Astrocyte of the cerebellum (primary cell): ENCODE measurements at regions not wholly inside any gene's neighbourhood (a gene's known extent, or its start where the extent isn't known, plus 50 kb on each side); places are given as distances from the start of the nearest gene placed in this dataset.

ENCODE experiments used
- DNase-seq: peaks from one replicate; pipeline ENCODE4 v3.0.0-alpha.2; 2011; ENCODE audit warnings: low read depth
- H3K4me3 ChIP-seq: 2 replicates; pipeline ENCODE4 v1.5.1; 2011; ENCODE audit warnings: mild to moderate bottlenecking, low read depth, low read length, moderate library complexity
- CTCF ChIP-seq: IDR thresholded peaks from 2 replicates; pipeline ENCODE4 v1.5.1; 2012; ENCODE audit warnings: low read length, low read depth, moderate library complexity, mild to moderate bottlenecking; ENCODE audit errors: missing control alignments
- in situ Hi-C: cut with HindIII; loops from 2 replicates; pipeline ENCODE4 v1.10.0; 2017; ENCODE audit warnings: low sequenced_read_pairs

DNA sequence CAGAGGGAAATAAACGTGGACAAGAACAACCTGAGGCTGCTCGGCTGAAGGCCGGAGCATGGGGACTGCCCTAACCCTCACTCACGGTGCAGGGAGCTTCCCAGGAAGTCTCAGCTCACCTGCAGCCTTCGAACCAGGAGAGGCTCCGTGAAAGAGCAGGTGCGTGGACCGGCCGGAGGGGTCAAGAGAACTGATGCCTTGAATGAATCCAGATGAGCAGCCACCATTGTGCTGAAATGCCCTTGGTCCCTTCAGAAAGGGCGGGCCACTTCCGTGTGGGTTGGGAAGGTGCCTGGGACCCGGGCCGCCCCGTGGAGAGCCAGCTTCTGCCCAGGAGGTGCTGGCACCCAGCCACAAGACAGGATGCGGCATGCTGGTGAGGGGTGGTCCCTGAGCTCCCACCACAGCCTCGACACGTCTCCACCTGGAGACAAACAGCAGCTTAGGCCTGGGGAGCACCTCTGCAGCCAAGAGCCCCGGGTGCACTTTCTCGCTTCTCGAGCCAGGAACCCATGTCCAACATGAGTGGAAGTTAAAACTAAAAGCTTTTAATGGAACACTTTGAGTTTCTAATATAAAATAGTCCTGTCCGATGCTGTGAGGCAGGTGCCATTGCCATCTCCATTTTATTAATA lies 83.5 kb downstream of the TTLL2 start:
- no peak overlapping the region for H3K4me3 ChIP-seq
- in situ Hi-C loops: no loop called here

GRCh38 chr6:167409079-167409478 lies 84.2 kb downstream of the TTLL2 start:
- no peak for DNase-seq
- H3K4me3 ChIP-seq: no peak overlapping the region
- TF ChIP-seq CTCF: no peak
- in situ Hi-C loops: no loop called here

More for the DNA sequence above, 83.5 kb downstream of the TTLL2 start:
- DNase-seq: no peak
- TF ChIP-seq CTCF: no peak

DNA sequence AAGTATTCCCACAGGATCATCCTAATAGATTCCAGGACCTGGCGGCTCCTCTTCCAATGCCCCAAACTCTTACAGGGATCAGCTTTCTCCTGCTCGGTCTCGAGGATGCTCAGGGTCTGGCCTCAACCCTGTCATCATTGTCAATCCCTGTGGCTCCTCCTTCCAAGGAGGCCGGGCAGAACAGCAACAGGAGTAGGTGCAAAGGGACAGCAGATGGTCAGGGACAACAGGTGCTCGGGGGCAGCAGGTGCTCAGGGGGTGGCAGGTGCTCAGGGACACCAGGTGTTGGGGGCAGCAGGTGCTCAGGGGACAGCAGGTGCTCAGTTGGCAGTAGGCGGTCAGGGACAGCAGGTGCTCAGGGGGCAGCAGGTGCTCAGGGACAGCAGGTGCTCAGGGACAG lies 84.8 kb downstream of the TTLL2 start:
- H3K4me3 ChIP-seq: no peak overlapping the region
- in situ Hi-C loops: no loop called here
- DNase-seq: no peak
- no peak for TF ChIP-seq CTCF

DNA sequence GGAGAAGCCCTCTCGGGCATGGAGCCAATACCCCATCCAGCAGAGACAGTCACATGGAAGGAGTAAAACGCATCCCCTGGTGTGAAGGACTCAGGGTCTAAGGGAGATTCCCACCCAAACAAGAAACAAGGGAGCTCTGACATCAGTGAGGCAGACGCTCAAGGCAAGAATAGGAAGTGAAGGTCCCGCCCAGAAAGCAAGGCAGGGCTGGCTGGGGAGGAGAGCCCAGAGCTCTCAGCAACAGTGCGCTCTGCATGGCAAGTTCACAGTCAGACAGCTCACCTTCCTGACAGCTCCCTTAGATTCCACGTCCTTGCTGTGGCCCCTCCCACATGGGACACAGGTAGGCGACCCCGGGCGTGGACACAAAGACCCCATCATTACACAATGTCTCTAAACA lies 85.6 kb downstream of the TTLL2 start:
- in situ Hi-C loops: no loop called here
- no peak for TF ChIP-seq CTCF

GRCh38 chr6:167412506-167412905 lies 87.6 kb downstream of the TTLL2 start:
- TF ChIP-seq CTCF: no peak
- in situ Hi-C loops: no loop called here
- no peak overlapping the region for H3K4me3 ChIP-seq
- DNase-seq: no peak

More for the DNA sequence above, 85.6 kb downstream of the TTLL2 start:
- H3K4me3 ChIP-seq: no peak overlapping the region
- DNase-seq: no peak

GRCh38 chr6:167415441-167415961 lies 90.6 kb downstream of the TTLL2 start:
- DNase-seq: no peak
- no peak overlapping the region for H3K4me3 ChIP-seq
- no peak for TF ChIP-seq CTCF
- in situ Hi-C loops: no loop called here
